HG03354 (cell line): ENCODE measurements at regions not wholly inside any gene's neighbourhood (a gene's known extent, or its start where the extent isn't known, plus 50 kb on each side); places are given as distances from the start of the nearest gene placed in this dataset.
A peak's percentile ranks its signal among the peaks of the same experiment; 100 is the strongest.
"Not testable (repeated sequence)": the region's sequence is repeated elsewhere in the genome, so short reads cannot be mapped to it uniquely, and the experiment has no call there.

Experiments
- ATAC-seq: cut with Tn5 transposase; IDR thresholded peaks from one replicate; pipeline ENCODE4 v1.9.1; 2021; ENCODE audit warnings: mild to moderate bottlenecking; ENCODE audit not compliant: unreplicated experiment, poor library complexity, severe bottlenecking

GRCh38 chr6:16839631-16840179 lies 78.4 kb upstream of the ATXN1 start:
- no peak for ATAC-seq

GRCh38 chr6:16837217-16837972 lies 76.1 kb upstream of the ATXN1 start:
- ATAC-seq: no peak

GRCh38 chr6:16836144-16836981 lies 75.1 kb upstream of the ATXN1 start:
- peak; percentile 92 for ATAC-seq

- ATAC-seq: no peak
Observed at GRCh38 chr6:16834242-16834641, 73.0 kb upstream of the ATXN1 start.

- ATAC-seq: no peak
Observed at GRCh38 chr6:16832721-16833120, 71.5 kb upstream of the ATXN1 start.

- no peak for ATAC-seq
Observed at GRCh38 chr6:16832043-16832567, 70.8 kb upstream of the ATXN1 start.

- no peak for ATAC-seq
Observed at GRCh38 chr6:16831136-16831535, 69.9 kb upstream of the ATXN1 start.

GRCh38 chr6:16828058-16828457 lies 66.8 kb upstream of the ATXN1 start:
- no peak for ATAC-seq

- ATAC-seq: no peak
Observed at GRCh38 chr6:16827627-16828026, 66.4 kb upstream of the ATXN1 start.

GRCh38 chr6:16825784-16826183 lies 64.5 kb upstream of the ATXN1 start:
- ATAC-seq: no peak

GRCh38 chr6:16824845-16825685 lies 63.8 kb upstream of the ATXN1 start:
- no peak for ATAC-seq

GRCh38 chr6:16823718-16824352 lies 62.6 kb upstream of the ATXN1 start:
- no peak for ATAC-seq

- no peak for ATAC-seq
Observed at GRCh38 chr6:16822975-16823717, 61.9 kb upstream of the ATXN1 start.

GRCh38 chr6:16822529-16822928 lies 61.3 kb upstream of the ATXN1 start:
- ATAC-seq: no peak

- ATAC-seq: no peak
Observed at GRCh38 chr6:16821834-16822264, 60.6 kb upstream of the ATXN1 start.

- not testable (repeated sequence) for ATAC-seq
Observed at GRCh38 chr6:16820262-16820661, 59.0 kb upstream of the ATXN1 start.

- no peak for ATAC-seq
Observed at GRCh38 chr6:16819752-16820151, 58.5 kb upstream of the ATXN1 start.

GRCh38 chr6:16818992-16819626 lies 57.8 kb upstream of the ATXN1 start:
- ATAC-seq: no peak
